GM12878 (cell line): ENCODE measurements at regions not wholly inside any gene's neighbourhood (a gene's known extent, or its start where the extent isn't known, plus 50 kb on each side); places are given as distances from the start of the nearest gene placed in this dataset.
"Not testable (repeated sequence)": the region's sequence is repeated elsewhere in the genome, so short reads cannot be mapped to it uniquely, and the experiment has no call there.

ENCODE experiments used
- ATAC-seq: fragments of 200-7000 bp; cut with Tn5 transposase; 3 replicates; pipeline ENCODE4 v1.9.1; 2020; ENCODE audit warnings: mild to moderate bottlenecking, moderate library complexity
- BruUV-seq: library from RNA; stranded (reverse); fragments of 400-500 nt; replicated peaks from 2 replicates; lab custom pipeline; 2021; lab: Mats Ljungman, UMichigan
- CTCF ChIA-PET: fragments of 300-600 bp; sonication (Branson Sonifier 250); formaldehyde crosslinking; extraction: SDS; loops from one replicate; lab custom pipeline; 2021; ENCODE audit warnings: inconsistent platforms; lab: Yijun Ruan, JAX
- POLR2A ChIA-PET: fragments of 350-600 bp; formaldehyde crosslinking; extraction: SDS; loops from one replicate; lab custom pipeline; 2021; ENCODE audit warnings: inconsistent platforms; lab: Charles Lee
- RAD21 ChIA-PET: fragments of 300-600 bp; sonication (Branson Sonifier 250); formaldehyde crosslinking; loops from one replicate; lab custom pipeline; 2023; ENCODE audit warnings: antibody characterized with exemption; ENCODE audit not compliant: unreplicated experiment; lab: Charles Lee
- SMC1A ChIA-PET: fragments of 300-600 bp; sonication (Branson Sonifier 250); formaldehyde crosslinking; loops from one replicate; lab custom pipeline; 2023; ENCODE audit not compliant: unreplicated experiment, uncharacterized antibody; lab: Charles Lee
- DNase-seq: peaks from one replicate; pipeline ENCODE4 v3.0.0-alpha.2; 2011; ENCODE audit warnings: low read depth, low spot score
- FAIRE-seq: peaks from 3 replicates; lab custom pipeline; 2011; peaks lifted over from hg19 to GRCh38; lab: Jason Lieb, UNC
- H2AFZ ChIP-seq: 2 replicates; pipeline ENCODE4 v1.6.0; 2011; ENCODE audit warnings: low read depth, low read length, control low read depth; ENCODE audit not compliant: control insufficient read depth
- H3K27ac ChIP-seq: 2 replicates; pipeline ENCODE4 v1.5.1; 2011; ENCODE audit warnings: control low read depth; ENCODE audit not compliant: control insufficient read depth, insufficient read depth
- H3K27me3 ChIP-seq, 2 experiments: replicated peaks in 1 of 2; 2 replicates each; pipeline versions ENCODE4 v1.6.0 to v1.6.1; 2011; ENCODE audit warnings: low read length in 1 of 2; ENCODE audit not compliant: control insufficient read depth in 2 of 2, insufficient read depth in 2 of 2
- H3K36me3 ChIP-seq, 2 experiments: 2 replicates each; pipeline ENCODE4 v1.5.1; 2011; ENCODE audit warnings: low read length in 1 of 2; ENCODE audit not compliant: control insufficient read depth in 2 of 2, insufficient read depth in 2 of 2
- H3K4me1 ChIP-seq: 2 replicates; pipeline ENCODE4 v1.6.1; 2011; ENCODE audit warnings: mild to moderate bottlenecking, low read length, moderate library complexity, mixed read lengths; ENCODE audit not compliant: control insufficient read depth, insufficient read depth
- H3K4me2 ChIP-seq: 2 replicates; pipeline ENCODE4 v1.6.0; 2011; ENCODE audit warnings: control low read depth; ENCODE audit not compliant: control insufficient read depth, insufficient read depth
- H3K4me3 ChIP-seq: fragments of 200-600 bp; sonication (generic); 2 replicates; pipeline ENCODE4 v1.5.1; 2016
- H3K79me2 ChIP-seq: 2 replicates; pipeline ENCODE4 v1.6.0; 2011; ENCODE audit warnings: low read length; ENCODE audit not compliant: control insufficient read depth, insufficient read depth
- H3K9ac ChIP-seq: 2 replicates; pipeline ENCODE4 v1.8.0; 2011; ENCODE audit warnings: low read length, control low read depth, mixed read lengths; ENCODE audit not compliant: control insufficient read depth, insufficient read depth
- H3K9me3 ChIP-seq: replicated peaks from 3 replicates; pipeline ENCODE4 v1.5.1; 2011; ENCODE audit warnings: mild to moderate bottlenecking, low read length; ENCODE audit not compliant: control insufficient read depth, insufficient read depth
- H4K20me1 ChIP-seq: 2 replicates; pipeline ENCODE4 v1.6.0; 2011; ENCODE audit not compliant: control insufficient read depth, insufficient read depth
- WGBS: methylation state at CpG from one replicate; pipeline ENCODE4 v1.1.6; 2016; ENCODE audit warnings: low lambda C conversion rate; ENCODE audit not compliant: insufficient replicate concordance, insufficient coverage; ENCODE audit errors: missing lambda C conversion rate; 5-methylcytosine and 5-hydroxymethylcytosine counted together
- in situ Hi-C: fragments of 300-500 bp; cut with MboI; formaldehyde crosslinking; loops from 9 replicates; pipeline ENCODE4 v1.14.3; 2018; ENCODE audit warnings: mixed read lengths
- intact Hi-C: fragments of 100-400 bp; cut with micrococcal nuclease; formaldehyde crosslinking; loops from one replicate; pipeline ENCODE4 v1.14.2; 2022; ENCODE audit not compliant: unreplicated experiment

- POLR2A ChIA-PET, H3K36me3 ChIP-seq, H3K79me2 ChIP-seq, H3K4me1 ChIP-seq, H3K27me3 ChIP-seq, CTCF ChIA-PET, FAIRE-seq, H4K20me1 ChIP-seq, H3K27ac ChIP-seq, RAD21 ChIA-PET, ATAC-seq, H3K4me2 ChIP-seq, H3K9me3 ChIP-seq, H2AFZ ChIP-seq, SMC1A ChIA-PET, BruUV-seq, intact Hi-C loops, in situ Hi-C loops, H3K9ac ChIP-seq, H3K4me3 ChIP-seq, DNase-seq: not testable (repeated sequence)
- no CpG with 5 or more reads among the region's 14 CpGs for WGBS
Observed at GRCh38 chr21:6141138-6141474, 4380.3 kb upstream of the TPTE start.

- BruUV-seq, ATAC-seq, H3K79me2 ChIP-seq, RAD21 ChIA-PET, CTCF ChIA-PET, in situ Hi-C loops, H3K9ac ChIP-seq, H3K9me3 ChIP-seq, FAIRE-seq, H3K27me3 ChIP-seq, H3K4me1 ChIP-seq, SMC1A ChIA-PET, intact Hi-C loops, H3K36me3 ChIP-seq, H3K4me3 ChIP-seq, H2AFZ ChIP-seq, H3K4me2 ChIP-seq, H3K27ac ChIP-seq, DNase-seq, H4K20me1 ChIP-seq, POLR2A ChIA-PET: not testable (repeated sequence)
- WGBS = no CpG with 5 or more reads among the region's 4 CpGs
Observed at GRCh38 chr21:6153154-6153553, 4368.2 kb upstream of the TPTE start.

GRCh38 chr21:6154524-6155320, 4366.7 kb upstream of the TPTE start:
- DNase-seq, CTCF ChIA-PET: not testable (repeated sequence)

GRCh38 chr21:6156712-6157389, 4364.5 kb upstream of the TPTE start:
- H3K4me3 ChIP-seq, CTCF ChIA-PET, BruUV-seq, H3K9me3 ChIP-seq, FAIRE-seq, H2AFZ ChIP-seq, H3K4me1 ChIP-seq, H3K27me3 ChIP-seq, H4K20me1 ChIP-seq, H3K79me2 ChIP-seq, H3K9ac ChIP-seq, RAD21 ChIA-PET, SMC1A ChIA-PET, POLR2A ChIA-PET, H3K36me3 ChIP-seq, DNase-seq, in situ Hi-C loops, intact Hi-C loops, H3K27ac ChIP-seq, H3K4me2 ChIP-seq: not testable (repeated sequence)
- WGBS = 0% methylated on average over 4 of the region's 27 CpGs
- peak; percentile 83 for ATAC-seq

More at GRCh38 chr21:6154524-6155320, 4366.7 kb upstream of the TPTE start:
- H3K79me2 ChIP-seq, H3K36me3 ChIP-seq, H3K9ac ChIP-seq, in situ Hi-C loops, POLR2A ChIA-PET, H2AFZ ChIP-seq, RAD21 ChIA-PET, H3K4me3 ChIP-seq, H3K4me2 ChIP-seq, H3K4me1 ChIP-seq, FAIRE-seq, H3K9me3 ChIP-seq, SMC1A ChIA-PET, BruUV-seq, intact Hi-C loops, H3K27me3 ChIP-seq, ATAC-seq, H4K20me1 ChIP-seq, H3K27ac ChIP-seq: not testable (repeated sequence)
- WGBS = no CpG with 5 or more reads among the region's 30 CpGs
